Heart right ventricle (tissue), 16 donors: ENCODE measurements at regions not wholly inside any gene's neighbourhood (a gene's known extent, or its start where the extent isn't known, plus 50 kb on each side); places are given as distances from the start of the nearest gene placed in this dataset.

Source experiments
- ATAC-seq, 8 donors: fragments of 200-7000 bp; cut with Tn5 transposase; one replicate each; pipeline ENCODE4 v1.9.1; 2020; ENCODE audit warnings: mild to moderate bottlenecking in 8 of 8, moderate library complexity in 8 of 8, moderate number of reproducible peaks in 1 of 8
- DNase-seq, 2 donors: peaks; one replicate each; pipeline ENCODE4 v3.0.0-alpha.2; 2020
- H3K27ac ChIP-seq, 10 donors: fragments of 200-600 bp; sonication (generic) in 2 of 10; one replicate each; pipeline versions ENCODE4 v1.5.0 to v1.8.0; 2020 to 2022; ENCODE audit warnings: mild to moderate bottlenecking in 3 of 10
- H3K27me3 ChIP-seq, 7 donors: fragments of 200-600 bp; one replicate each; pipeline ENCODE4 v1.8.0; 2021 to 2022; ENCODE audit warnings: mild to moderate bottlenecking in 2 of 7
- H3K36me3 ChIP-seq, 9 donors: fragments of 200-600 bp; sonication (generic) in 1 of 9; one replicate each; pipeline versions ENCODE4 v1.5.0 to v1.8.0; 2020 to 2022; ENCODE audit warnings: mild to moderate bottlenecking in 2 of 9
- H3K4me1 ChIP-seq, 9 donors: fragments of 200-600 bp; sonication (generic) in 1 of 9; one replicate each; pipeline versions ENCODE4 v1.5.0 to v1.8.0; 2020 to 2022; ENCODE audit warnings: mild to moderate bottlenecking in 4 of 9
- H3K4me3 ChIP-seq, 10 donors: fragments of 200-600 bp; sonication (generic) in 2 of 10; one replicate each; pipeline versions ENCODE4 v1.5.0 to v1.8.0; 2020 to 2022; ENCODE audit warnings: mild to moderate bottlenecking in 7 of 10, moderate library complexity in 2 of 10
- H3K9me3 ChIP-seq, 11 donors: fragments of 200-600 bp in 10 of 11; sonication (generic) in 2 of 11; one replicate each; pipeline versions ENCODE4 v1.5.0 to v1.8.0; 2013 to 2022; ENCODE audit warnings: mild to moderate bottlenecking in 2 of 11, control low read depth in 1 of 11, moderate library complexity in 1 of 11
- WGBS, 2 donors: extraction: QIAGEN DNeasy Blood & Tissue Kit; methylation state at CpG; one replicate each; pipeline ENCODE4 v1.1.7; 2013; ENCODE audit warnings: inconsistent platforms in 1 of 2; 5-methylcytosine and 5-hydroxymethylcytosine counted together
- intact Hi-C, 10 donors: fragments of 100-400 bp; cut with DNase I; formaldehyde crosslinking; loops; one replicate each; pipeline versions ENCODE4 v1.11.1 to v1.14.2; 2022
- TF ChIP-seq, protein P1 (sequence below), 9 donors: fragments of 200-600 bp; sonication (generic) in 2 of 9; IDR thresholded peaks; one replicate each; pipeline versions ENCODE4 v1.5.0 to v1.8.0; 2021 to 2022; ENCODE audit warnings: antibody characterized with exemption in 9 of 9, mild to moderate bottlenecking in 5 of 9, moderate library complexity in 1 of 9
- donor health status: Arrhythmogenic right ventricular cardiomyopathy.
- donor health status: ischemic (EF 13 %, LVEDD 7.1; RV severe dilation, severe dysfunction).
- donor health status: healthy with polysubstance abuse.
- donor health status: DM: no; HTN: yes; CAD: no.
- donor health status: DM: no; HTN: no; CAD: no.
- donor health status: ischemic (EF 25% LVEDD 6.9; RV normal size, moderate dysfunction).
- donor health status: ischemic (EF 25% LVEDD 5.7; RV mildly dilated, moderate dysfunction).
- donor health status: healthy.
- donor health status: DM: yes; HTN: yes; CAD: no.
- donor health status: Ischemic cardiomyopathy.
- donor health status: ischemic (EF 35%, LVEDD 5.7; RV mildly dilated, moderate dysfunction).
- donor health status: nonischemic (EF 11% LVEDD 7.7; RV severe dilation, severe dysfunction).
- donor health status: DM: yes; HTN: yes; CAD: no.
- donor health status: PGD.
- donor health status: ischemic (EF 29% LVEDD 5.4; RV normal size, mild dysfunction).
- donor health status: nonischemic (EF 23%, LVEDD 6.1; RV moderate dilation, normal function).

GRCh38 chr1:65020774-65021173 is 54.4 kb upstream of the JAK1 start:
- TF ChIP-seq, protein P1, sequence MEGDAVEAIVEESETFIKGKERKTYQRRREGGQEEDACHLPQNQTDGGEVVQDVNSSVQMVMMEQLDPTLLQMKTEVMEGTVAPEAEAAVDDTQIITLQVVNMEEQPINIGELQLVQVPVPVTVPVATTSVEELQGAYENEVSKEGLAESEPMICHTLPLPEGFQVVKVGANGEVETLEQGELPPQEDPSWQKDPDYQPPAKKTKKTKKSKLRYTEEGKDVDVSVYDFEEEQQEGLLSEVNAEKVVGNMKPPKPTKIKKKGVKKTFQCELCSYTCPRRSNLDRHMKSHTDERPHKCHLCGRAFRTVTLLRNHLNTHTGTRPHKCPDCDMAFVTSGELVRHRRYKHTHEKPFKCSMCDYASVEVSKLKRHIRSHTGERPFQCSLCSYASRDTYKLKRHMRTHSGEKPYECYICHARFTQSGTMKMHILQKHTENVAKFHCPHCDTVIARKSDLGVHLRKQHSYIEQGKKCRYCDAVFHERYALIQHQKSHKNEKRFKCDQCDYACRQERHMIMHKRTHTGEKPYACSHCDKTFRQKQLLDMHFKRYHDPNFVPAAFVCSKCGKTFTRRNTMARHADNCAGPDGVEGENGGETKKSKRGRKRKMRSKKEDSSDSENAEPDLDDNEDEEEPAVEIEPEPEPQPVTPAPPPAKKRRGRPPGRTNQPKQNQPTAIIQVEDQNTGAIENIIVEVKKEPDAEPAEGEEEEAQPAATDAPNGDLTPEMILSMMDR (IDR thresholded peaks at IDR 0.05), result peak in 7 of 9 donors; percentile 11 to 52 (median 32)
- Histone ChIP-seq H3K36me3 (no peaks in the 10 kb centered on the region), H3K27ac (no peak overlapping the region), H3K4me3 (no peak overlapping the region), H3K9me3 (no peaks in the 10 kb centered on the region), H3K27me3 (no peaks in the 10 kb centered on the region), H3K4me1 (peaks cover 0 to 19% (median 13%) of the 10 kb centered on the region in 9 donors)
- 89% methylated on average over 1 of the region's 1 CpG for WGBS, 2 donors
- intact Hi-C loops, result no loop called here
- ATAC-seq (peak in 6 of 8 donors; percentile 65 to 74 (median 67)), DNase-seq (no peak)

GRCh38 chr1:65021795-65022194 is 55.4 kb upstream of the JAK1 start:
- DNase-seq, result no peak
- Histone ChIP-seq H3K4me3 (no peak overlapping the region), H3K27ac (no peak overlapping the region), H3K4me1 (peaks cover 0 to 29% (median 23%) of the 10 kb centered on the region in 9 donors), H3K27me3 (no peaks in the 10 kb centered on the region), H3K9me3 (no peaks in the 10 kb centered on the region), H3K36me3 (no peaks in the 10 kb centered on the region)
- intact Hi-C loops, result no loop called here
- peak in 5 of 8 donors; percentile 38 to 82 (median 55) for ATAC-seq
- WGBS, 2 donors, result 4 to 12% methylated on average over 1 of the region's 1 CpG
- TF ChIP-seq, protein P1 (IDR thresholded peaks at IDR 0.05), result no peak

DNA sequence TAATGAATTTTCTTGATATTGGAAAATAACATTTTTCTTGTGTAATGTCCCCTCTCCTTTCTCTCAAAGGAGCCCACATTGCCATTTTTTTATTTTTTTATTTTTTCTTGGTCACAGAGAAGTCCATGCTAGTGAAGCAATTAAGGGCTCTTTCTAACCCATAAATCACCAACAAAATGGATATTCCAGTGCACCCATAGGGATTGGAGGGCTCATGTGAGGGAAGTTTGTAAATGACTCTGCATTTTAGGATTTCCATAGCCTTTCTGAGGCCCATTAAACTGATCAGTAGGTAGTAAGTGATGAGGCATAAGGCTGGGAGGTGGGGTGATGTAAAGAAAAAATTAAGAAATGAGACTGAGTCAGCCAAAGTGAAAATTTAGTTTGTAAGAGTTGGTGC is 55.9 kb upstream of the JAK1 start:
- intact Hi-C loops, result no loop called here
- Histone ChIP-seq H3K9me3 (no peaks in the 10 kb centered on the region), H3K4me1 (peaks cover 0 to 33% (median 26%) of the 10 kb centered on the region in 9 donors), H3K36me3 (no peaks in the 10 kb centered on the region), H3K4me3 (no peak overlapping the region), H3K27ac (no peak overlapping the region), H3K27me3 (no peaks in the 10 kb centered on the region)
- DNase-seq, result no peak
- ATAC-seq, result peak in 1 of 8 donors; percentile 32
- TF ChIP-seq, protein P1 (IDR thresholded peaks at IDR 0.05), result no peak

- no peak for DNase-seq
- TF ChIP-seq, protein P1 (IDR thresholded peaks at IDR 0.05), result no peak
- WGBS, 2 donors, result 96 to 98% methylated on average over 3 of the region's 3 CpGs
- ATAC-seq, result peak in 1 of 8 donors; percentile 13
- no peak overlapping the region for H3K4me3 ChIP-seq
- H3K27ac ChIP-seq, result no peak overlapping the region
- no peaks in the 10 kb centered on the region for H3K36me3 ChIP-seq
- intact Hi-C loops, result no loop called here
- no peaks in the 10 kb centered on the region for H3K27me3 ChIP-seq
- no peaks in the 10 kb centered on the region for H3K9me3 ChIP-seq
- peaks cover 7 to 54% (median 42%) of the 10 kb centered on the region in 9 donors for H3K4me1 ChIP-seq
Measured at GRCh38 chr1:65025794-65026193, 59.4 kb upstream of the JAK1 start.
